ENCODE measurements at regions not wholly inside any gene's neighbourhood (a gene's known extent, or its start where the extent isn't known, plus 50 kb on each side); places are given as distances from the start of the nearest gene placed in this dataset.
"Not testable (repeated sequence)": the region's sequence is repeated elsewhere in the genome, so short reads cannot be mapped to it uniquely, and the experiment has no call there.

DNA sequence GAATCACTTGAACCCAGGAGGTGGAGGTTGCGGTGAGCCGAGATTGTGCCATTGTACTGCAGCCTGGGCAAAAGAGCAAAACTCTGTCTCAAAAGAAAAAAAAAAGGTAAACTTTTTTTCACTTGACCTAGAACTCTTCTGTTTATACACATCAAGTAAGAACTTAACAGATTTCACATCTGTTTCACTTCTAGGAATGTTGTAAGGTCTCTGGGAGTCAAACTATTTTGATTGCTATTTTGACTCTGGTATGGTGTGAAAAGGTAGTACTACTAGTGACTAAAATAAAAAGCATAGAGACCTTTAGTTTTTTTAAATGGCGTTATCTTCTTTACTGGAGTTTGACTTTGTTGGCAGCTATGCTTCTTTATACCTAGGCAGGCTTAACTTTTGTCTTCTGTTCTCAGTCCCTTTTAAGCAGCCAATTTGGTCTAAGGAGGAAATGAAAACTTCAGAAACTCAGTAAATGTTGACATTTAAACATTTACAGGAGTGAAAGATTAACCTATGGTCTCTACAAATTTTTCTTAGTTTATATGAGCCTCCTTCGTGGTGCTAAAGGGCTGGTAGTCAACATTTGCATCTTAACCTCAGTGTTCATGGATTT is 84.7 kb downstream of the METTL2B start:
- not testable (repeated sequence) for DNase-seq (ENCODE audit: low spot score)

DNA sequence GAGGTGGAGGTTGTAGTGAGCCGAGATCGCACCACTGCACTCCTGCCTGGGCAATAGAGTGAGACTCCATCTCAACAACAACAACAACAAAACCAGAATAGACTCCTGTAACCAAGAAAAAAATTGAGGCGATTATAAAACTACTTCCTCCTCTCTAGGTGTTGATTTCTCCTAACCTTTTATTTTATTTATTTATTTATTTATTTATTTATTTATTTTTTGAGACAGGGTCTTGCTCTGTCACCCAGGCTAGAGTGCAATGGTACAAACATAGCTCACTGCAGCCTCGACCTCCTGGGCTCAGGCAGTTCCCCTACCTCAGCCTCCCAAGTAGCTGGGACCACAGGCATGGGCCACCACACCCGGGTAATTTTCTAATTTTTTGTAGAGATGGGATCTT is 86.2 kb downstream of the METTL2B start:
- not testable (repeated sequence) for DNase-seq (ENCODE audit: low spot score)

DNA sequence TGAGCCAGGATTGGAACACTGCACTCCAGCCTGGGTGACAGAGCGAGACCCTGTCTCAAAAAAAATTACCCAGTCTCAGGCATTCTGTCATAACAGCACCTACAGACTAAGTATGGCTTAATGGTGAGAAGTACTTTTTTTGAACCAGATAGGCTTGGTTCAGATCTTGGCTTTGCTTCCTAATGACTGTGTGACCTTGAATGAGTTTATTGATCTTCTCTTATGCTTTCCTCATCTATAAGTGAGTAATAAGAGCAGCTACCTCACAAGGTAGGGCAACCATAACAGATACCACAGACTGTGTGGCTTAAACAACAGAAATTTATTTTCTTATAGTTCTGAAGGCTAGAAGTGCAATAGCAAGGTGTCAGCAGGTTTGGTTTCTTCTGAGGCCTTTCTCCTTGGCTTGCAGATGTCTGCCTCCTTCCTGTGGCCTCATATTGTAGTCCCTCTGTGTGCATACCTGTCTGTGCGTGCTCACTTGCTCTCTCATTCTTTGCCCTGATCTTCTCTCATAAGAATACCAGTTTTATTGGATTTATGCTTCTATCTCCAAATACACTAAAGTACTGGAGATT is 87.7 kb downstream of the METTL2B start:
- DNase-seq (ENCODE audit: low spot score) = not testable (repeated sequence)

DNA sequence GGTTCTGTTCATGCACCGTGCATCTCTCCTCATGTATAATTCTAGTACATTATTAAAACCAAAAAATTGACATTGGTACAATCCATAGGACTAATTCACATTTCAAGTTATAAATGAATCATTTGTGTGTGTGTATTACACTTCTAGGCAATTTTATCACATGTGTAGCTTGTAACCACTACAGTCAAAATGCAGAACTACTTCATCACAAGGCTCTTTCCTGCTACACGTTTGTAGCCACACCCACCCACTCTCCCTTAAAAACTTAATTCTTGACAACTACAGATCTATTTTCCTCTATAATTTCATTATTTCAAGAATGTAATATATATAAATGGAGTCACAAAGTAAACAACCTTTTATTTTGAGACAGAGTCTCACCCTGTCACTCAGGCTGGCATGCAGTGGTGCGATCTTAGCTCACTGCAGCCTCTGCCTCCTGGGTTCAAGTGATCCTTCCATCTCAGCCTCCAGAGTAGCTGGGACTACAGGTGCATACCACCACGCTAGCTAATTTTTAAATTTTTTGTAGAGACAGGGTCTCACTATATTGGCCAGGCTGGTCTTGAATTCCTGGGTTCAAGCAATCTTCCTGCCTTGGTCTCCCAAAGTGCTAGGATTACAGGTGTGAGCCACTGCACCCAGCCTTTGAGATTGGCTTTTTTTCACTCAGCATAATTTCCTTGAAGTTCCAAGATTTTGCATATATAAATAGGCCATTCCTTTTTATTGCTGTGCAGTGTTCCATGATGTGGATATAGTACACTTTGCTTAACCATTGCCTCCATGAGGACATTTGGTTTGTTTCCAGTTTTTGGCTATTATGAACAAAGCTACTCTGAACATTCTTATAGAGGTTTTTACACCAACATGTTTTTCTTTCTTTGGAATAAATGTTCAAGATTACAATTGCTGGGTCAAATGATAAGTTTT is 88.7 kb downstream of the METTL2B start:
- not testable (repeated sequence) for DNase-seq (ENCODE audit: low spot score)

DNA sequence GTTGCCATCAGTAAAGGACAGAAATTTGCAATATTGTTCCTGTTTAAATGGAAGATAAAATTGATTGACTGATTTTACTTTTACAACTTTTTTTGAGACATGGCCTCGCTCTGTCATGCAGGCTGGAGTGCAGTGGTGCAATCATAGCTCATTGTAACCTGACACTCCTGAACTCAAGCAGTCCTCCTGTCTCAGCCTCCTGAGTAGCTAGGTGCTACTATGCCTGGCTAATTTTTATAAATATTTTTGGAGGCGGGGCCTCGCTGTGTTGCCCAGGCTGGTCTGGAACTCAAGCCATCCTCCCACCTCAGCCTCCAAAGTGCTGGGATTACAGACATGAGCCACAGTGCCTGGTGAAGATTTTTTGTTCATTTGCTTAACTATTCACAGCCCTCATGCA is 96.8 kb upstream of the GARIN1A start:
- not testable (repeated sequence) for DNase-seq (ENCODE audit: low spot score)

DNA sequence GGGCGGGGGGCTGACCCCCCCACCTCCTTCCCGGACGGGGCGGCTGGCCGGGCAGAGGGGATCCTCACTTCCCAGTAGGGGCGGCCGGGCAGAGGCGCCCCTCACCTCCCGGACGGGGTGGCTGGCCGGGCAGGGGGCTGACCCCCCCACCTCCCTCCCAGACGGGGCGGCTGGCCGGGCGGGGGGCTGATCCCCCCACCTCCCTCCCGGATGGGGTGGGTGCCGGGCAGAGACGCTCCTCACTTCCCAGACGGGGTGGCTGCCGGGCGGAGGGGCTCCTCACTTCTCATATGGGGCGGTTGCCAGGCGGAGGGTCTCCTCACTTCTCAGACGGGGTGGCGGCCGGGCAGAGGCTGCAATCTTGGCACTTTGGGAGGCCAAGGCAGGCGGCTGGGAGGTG is 95.1 kb upstream of the GARIN1A start:
- not testable (repeated sequence) for DNase-seq (ENCODE audit: low spot score)

DNA sequence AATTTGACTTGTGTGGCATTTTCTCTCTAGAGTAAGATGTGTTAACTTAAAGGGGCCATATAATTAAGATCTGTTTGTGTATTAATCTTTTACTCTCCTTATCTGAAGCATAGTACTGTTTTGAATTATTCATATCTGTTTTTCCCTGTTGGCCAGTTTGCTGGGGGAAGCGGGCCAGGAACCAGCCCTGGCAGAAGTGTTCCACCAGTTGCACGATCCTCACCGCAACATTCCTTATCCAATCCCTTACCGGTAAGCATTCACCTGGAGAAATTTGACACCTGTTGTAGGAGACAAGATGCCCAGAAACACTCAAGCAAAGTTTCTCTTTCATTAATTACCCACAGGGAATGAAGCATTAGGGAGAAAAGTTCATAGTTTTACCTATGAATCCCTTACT is 92.2 kb upstream of the GARIN1A start:
- DNase-seq (ENCODE audit: low spot score) = not testable (repeated sequence)

DNA sequence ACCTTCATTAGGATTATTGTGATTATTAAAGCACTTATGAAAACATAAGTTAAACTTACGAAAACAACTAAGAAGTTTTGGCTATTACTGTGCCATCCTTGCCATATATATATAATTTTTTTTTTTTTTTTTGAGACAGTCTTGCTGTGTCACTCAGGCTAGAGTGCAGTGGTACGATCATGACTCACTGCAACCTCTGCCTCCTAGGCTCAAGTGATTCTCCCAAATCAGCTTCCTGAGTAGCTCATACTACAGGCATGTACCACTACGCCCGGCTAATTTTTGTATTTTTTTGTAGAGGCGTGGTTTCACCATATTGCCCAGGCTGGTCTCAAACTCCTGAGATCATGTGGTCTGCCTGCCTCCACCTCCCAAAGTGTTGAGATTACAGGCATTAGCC is 91.0 kb upstream of the GARIN1A start:
- not testable (repeated sequence) for DNase-seq (ENCODE audit: low spot score)

DNA sequence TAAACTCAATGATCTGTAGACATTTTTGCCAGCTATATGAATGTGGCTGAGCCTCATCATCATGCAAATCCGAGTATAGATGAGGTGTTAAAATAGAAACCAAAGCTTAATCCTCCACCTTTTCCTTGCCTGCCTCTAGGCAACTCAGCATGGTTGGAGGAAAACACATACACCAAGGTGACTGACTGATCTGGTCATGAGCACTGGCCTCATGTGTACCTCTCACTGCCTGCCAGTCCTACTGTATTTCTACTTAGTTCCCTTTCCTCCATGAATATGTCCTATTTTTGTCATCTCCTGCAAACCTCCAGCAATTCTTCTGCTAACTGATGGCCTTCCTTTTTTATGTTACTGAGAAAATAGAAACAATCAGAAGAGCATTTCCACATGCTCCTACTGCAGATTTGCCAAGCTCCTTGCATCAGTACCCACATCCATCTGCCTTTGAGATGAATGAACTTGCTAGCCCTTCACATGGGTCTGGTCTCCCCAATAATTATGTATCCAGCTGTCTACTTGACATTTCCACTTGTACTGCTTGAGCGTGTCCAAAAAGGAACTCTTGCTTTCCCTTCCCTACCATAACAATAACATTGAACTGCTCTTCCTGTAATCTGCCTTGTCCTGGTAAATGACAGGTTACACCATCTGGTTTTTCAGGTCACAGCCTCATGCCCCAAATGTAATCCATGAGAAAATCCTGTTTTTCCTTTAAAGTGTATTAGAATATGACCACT is 90.1 kb upstream of the GARIN1A start:
- DNase-seq (ENCODE audit: low spot score) = not testable (repeated sequence)

DNA sequence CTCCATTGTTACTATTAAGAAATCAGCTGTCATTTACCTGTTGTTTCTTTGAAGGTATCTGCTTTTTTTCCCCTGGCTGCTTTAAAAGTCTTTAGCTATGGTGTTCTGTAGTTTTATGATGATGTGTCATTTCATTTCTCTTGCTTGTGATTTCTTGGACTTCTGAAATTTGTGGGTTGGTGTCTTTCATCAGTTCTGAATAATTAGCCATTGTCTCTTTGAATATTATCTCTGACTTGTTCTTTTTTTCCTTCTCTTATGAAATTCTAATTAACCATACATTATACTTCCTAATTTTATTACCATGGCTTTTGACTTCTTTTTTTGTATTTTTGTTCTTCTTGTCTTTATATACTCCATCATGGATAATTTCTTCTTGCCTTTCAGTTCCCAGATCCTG is 85.4 kb upstream of the GARIN1A start:
- DNase-seq (ENCODE audit: low spot score) = not testable (repeated sequence)

DNA sequence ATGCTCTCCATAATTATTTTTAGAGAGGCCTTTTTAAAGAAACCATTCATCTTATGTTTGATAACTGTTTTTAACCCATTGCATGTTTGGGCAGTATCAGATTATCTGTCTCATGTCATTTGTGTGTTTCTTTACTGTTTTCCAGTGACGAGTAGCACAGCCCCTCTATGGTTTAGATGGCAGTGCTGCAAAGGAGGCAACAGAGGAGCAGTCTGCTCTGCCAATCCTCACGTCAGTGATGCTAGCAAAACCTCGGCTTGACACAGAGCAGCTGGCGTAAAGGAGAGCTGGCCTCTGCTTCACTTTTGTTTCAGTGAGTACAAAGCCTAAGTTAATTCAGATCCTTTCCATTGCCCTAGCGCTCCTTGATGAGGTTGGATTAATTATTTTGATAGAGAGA is 80.4 kb upstream of the GARIN1A start:
- no peak for DNase-seq (ENCODE audit: low spot score)

DNA sequence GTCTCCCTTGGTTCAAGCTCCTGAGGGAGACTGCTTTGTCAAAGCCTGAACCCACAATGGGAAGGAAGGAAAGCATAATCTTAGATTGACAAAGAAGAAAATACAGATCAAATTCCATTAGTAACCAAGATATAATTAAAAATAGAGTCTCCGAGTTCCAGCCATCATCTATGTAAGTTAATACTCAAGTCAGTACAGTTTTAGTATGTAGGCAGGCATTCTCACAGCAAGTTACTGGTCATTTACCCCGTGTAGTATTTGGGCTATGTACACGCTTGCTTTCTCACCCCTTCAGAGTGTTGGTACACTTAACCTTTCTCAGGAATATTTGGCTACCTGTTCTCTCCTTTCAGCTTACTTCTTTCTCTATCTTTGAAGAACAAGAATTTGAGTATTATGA is 79.9 kb upstream of the GARIN1A start:
- DNase-seq (ENCODE audit: low spot score) = not testable (repeated sequence)

DNA sequence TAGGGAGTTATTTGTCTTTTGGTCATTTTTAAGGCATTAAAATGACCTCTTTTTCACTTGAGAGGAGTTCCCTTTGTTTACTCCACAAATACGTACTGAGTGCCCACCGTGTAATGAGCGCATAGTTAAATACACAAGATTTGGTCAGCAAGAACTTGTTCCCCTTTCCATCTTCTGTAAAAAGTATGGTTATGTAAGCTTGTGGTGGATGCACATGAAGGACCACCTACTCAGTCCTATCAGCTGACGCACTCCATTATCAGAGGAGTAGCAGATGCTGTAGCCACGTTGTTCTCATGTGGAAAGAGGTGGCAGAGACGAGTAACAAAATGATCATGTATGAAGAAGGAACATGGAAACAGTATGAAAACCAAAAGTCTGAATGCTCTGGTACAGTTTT is 78.0 kb upstream of the GARIN1A start:
- DNase-seq (ENCODE audit: low spot score) = not testable (repeated sequence)

DNA sequence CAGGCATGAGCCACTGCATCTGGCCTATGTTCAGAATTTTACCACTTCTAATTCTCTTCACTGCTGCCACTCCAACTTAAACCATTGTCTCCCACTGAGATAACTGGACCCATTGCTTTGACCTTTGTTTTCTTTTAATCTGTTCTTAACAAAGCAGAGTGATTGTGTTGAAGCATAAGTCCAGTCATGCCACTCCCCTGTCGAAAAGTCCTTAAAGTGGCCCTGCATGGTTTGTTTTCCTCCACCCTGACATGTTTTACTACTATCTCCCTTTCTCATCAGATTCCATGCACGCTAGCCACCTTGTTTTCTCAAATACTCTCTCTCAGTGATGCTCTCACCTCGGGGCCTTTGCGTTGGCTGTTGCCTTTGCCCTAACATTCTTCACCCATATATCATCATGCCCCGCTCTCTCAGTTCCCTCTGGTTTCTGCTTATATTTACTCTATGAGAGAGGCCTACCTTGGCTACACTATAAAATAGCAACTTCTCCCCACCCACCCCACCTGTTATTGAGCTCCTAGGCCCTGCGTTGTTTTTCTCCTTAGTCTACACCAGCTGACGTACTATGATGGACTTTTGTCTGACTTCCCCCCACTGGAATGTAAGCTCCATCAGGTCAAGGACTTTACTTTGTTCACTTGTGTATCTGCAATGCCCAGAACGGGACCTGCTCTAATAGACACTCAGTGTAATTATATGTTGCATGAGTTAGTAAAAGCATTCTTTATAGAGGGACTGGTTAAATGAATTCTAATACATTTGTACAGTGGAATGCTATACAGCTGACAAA is 75.6 kb upstream of the GARIN1A start:
- not testable (repeated sequence) for DNase-seq (ENCODE audit: low spot score)

DNA sequence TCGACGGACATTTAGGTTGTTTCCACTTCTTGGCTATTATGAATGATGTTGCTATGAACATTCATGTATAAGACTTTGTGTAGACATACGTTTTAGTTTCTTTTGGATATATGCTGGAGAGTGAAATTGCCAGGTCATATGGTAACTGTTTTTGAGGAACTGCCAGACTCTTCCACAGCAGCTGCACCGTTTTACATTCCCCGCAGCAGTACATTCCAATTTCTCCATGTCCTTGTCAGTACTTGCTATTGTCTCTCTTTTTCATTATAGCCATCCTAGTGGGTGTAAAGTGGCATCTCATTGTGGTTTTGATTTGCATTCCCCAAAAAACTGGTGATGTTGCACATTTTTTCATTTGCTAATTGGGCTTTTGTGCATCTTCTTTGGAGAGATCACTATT is 73.1 kb upstream of the GARIN1A start:
- DNase-seq (ENCODE audit: low spot score) = not testable (repeated sequence)

DNA sequence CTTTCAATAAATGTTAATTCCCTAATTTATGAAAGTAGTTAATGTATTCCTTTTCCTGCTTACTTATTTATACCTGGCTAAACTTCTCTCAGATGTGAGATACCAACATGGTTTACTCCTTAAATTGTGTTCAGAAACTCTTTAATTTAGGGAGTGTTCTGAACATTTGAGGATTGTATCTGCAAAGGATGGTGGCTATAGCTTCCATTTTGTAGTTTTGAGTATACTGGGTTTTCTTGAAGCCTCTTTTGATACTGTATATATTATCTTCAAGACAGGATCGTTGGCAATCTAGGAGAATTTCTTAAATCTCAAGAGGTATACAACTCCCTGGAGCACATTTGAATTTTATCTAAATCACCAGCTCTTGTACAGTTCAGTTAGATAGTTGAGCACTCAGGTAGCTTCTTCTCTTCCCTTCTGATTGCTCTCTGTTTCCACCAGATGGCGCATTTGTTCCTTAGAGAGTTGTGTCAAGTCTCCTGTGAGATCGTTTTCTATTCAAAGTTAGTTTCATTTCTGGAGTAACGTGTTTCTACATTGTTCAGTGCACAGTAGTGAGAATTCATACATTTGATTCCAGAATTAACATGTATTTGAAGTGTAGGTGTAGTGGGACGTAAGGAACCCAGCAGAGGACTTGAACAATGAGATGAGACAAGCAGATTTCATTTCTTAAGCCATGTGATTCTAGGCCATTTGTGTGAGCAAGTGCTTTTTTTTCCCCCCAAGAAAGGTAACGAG is 63.2 kb upstream of the GARIN1A start:
- peak; percentile 36 for DNase-seq (ENCODE audit: low spot score)

DNA sequence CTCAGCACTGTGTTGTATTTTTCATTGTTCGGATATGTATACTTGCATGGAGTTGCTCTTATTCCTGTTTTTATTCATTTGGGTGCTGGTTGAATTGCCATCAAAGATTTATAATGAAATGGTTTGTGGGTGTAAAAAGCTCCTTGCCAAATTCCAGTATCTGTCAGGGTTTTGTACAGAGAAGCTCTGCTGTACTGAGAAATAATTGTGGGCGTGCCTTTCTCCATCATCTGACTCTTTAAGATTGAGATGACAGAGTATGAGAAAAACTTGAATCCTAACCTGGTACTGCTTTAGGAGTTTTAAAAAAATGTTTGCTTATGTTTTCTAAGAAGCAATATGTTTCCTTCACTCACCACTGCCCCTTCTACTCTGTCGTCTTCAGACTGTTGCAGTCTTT is 58.7 kb upstream of the GARIN1A start:
- DNase-seq (ENCODE audit: low spot score) = not testable (repeated sequence)

DNA sequence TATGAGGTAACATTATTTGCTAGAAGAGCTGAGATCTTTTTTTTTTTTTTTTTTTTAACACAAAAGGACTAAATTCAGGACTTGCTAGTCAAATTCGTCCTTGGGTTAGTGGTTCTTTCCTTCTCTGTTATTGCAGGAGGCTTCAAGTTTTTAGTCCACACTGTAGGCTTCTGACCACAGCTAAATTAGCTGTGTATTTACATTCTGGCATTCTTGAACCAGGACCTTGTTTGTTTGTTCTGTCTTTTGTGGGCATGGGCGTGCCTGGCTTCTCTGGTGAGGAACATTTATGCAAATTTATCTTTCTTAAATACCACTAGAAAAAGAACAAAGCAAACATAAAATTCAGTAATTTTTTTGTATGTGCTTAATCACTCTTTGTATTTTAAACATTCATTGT is 57.3 kb upstream of the GARIN1A start:
- DNase-seq (ENCODE audit: low spot score) = peak; percentile 58

DNA sequence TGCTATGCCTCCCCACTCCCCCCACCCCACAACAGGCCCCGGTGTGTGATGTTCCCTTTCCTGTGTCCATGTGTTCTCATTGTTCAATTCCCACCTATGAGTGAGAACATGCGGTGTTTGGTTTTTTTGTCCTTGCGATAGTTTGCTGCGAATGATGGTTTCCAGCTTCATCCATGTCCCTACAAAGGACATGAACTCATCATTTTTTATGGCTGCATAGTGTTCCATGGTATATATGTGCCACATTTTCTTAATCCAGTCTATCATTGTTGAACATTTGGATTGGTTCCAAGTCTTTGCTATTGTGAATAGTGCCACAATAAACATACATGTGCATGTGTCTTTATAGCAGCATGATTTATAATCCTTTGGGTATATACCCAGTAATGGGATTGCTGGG is 55.3 kb upstream of the GARIN1A start:
- not testable (repeated sequence) for DNase-seq (ENCODE audit: low spot score)
